DND-41 (cell line): ENCODE measurements at regions not wholly inside any gene's neighbourhood (a gene's known extent, or its start where the extent isn't known, plus 50 kb on each side); places are given as distances from the start of the nearest gene placed in this dataset.
"Not testable (repeated sequence)": the region's sequence is repeated elsewhere in the genome, so short reads cannot be mapped to it uniquely, and the experiment has no call there.

Experiments used
- ATAC-seq: fragments of 200-7000 bp; cut with Tn5 transposase; 3 replicates; pipeline ENCODE4 v1.9.1; 2021; ENCODE audit warnings: low read depth; ENCODE audit not compliant: insufficient read depth
- DNase-seq: peaks from one replicate; pipeline ENCODE4 v3.0.0-alpha.2; 2020
- H2AFZ ChIP-seq: 2 replicates; pipeline ENCODE4 v1.6.0; 2012; ENCODE audit warnings: low read depth, low read length
- H3K27ac ChIP-seq: 2 replicates; pipeline ENCODE4 v1.5.1; 2012; ENCODE audit warnings: low read length, inconsistent platforms
- H3K27me3 ChIP-seq: fragments of 200-600 bp; sonication (generic); 2 replicates; pipeline ENCODE4 v1.6.0; 2012; ENCODE audit warnings: low read length, mild to moderate bottlenecking, inconsistent platforms; ENCODE audit not compliant: insufficient read depth, poor library complexity
- H3K36me3 ChIP-seq: 2 replicates; pipeline ENCODE4 v1.5.1; 2012; ENCODE audit warnings: low read length, inconsistent platforms; ENCODE audit not compliant: insufficient read depth
- H3K4me1 ChIP-seq: 2 replicates; pipeline ENCODE4 v1.5.1; 2012; ENCODE audit warnings: mild to moderate bottlenecking, low read length; ENCODE audit not compliant: insufficient read depth
- H3K4me2 ChIP-seq: 2 replicates; pipeline ENCODE4 v1.6.0; 2012; ENCODE audit warnings: mild to moderate bottlenecking, moderate library complexity, low read length, inconsistent platforms; ENCODE audit not compliant: insufficient read depth
- H3K4me3 ChIP-seq, 2 experiments: fragments of 200-600 bp in 1 of 2; shearing (Covaris generic) in 1 of 2; 2 replicates each; pipeline ENCODE4 v1.5.1; 2012 to 2016; ENCODE audit warnings: inconsistent platforms in 2 of 2, low read length in 2 of 2, mild to moderate bottlenecking in 2 of 2, low read depth in 1 of 2, moderate library complexity in 1 of 2
- H3K79me2 ChIP-seq: 2 replicates; pipeline ENCODE4 v1.6.0; 2012; ENCODE audit warnings: low read length, inconsistent platforms; ENCODE audit not compliant: insufficient read depth
- H3K9ac ChIP-seq: 2 replicates; pipeline ENCODE4 v1.6.0; 2012; ENCODE audit warnings: low read depth, mild to moderate bottlenecking, inconsistent platforms, low read length, moderate library complexity
- H3K9me3 ChIP-seq: 2 replicates; pipeline ENCODE4 v1.5.1; 2012; ENCODE audit warnings: low read length, moderate library complexity, mild to moderate bottlenecking, inconsistent platforms; ENCODE audit not compliant: insufficient read depth, severe bottlenecking
- H4K20me1 ChIP-seq: 2 replicates; pipeline ENCODE4 v1.6.0; 2012; ENCODE audit warnings: low read length; ENCODE audit not compliant: insufficient read depth

- not testable (repeated sequence) for H3K4me2 ChIP-seq, H2AFZ ChIP-seq, ATAC-seq, H3K4me3 ChIP-seq, H3K9ac ChIP-seq, H3K27ac ChIP-seq, H3K36me3 ChIP-seq, H3K9me3 ChIP-seq, H3K27me3 ChIP-seq, H4K20me1 ChIP-seq, H3K4me1 ChIP-seq, H3K79me2 ChIP-seq
- peak; percentile 6 for DNase-seq
Observed at GRCh38 chr9:63703670-63704069, 1581.3 kb downstream of the FOXD4L5 start.

DNA sequence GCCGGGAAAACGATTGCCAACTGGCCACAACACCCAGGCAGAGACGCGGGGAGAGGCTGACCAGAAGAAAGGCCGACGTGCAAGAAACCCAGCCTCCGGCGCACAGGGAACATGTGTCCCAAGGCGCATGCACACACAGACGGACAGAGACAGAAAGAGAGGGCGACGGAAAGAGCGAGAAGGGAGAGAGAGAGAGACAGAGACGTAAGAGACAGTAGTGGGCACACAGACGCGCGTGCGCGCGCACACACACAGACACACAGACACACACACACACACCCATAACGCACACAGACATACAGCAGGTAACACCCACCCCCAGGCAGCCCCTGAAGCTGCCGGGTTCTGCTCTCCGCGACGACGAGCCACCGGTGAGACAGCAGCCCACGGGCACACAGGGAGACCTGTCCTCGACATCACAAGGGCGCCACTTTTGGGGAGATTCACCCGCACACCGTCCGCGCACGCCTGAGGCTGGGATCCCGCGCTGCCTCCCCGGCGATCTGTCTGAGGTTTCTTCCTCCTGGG, 1581.8 kb downstream of the FOXD4L5 start:
- H4K20me1 ChIP-seq, H3K36me3 ChIP-seq, H3K9ac ChIP-seq, H3K4me3 ChIP-seq, DNase-seq, H3K4me1 ChIP-seq, H3K79me2 ChIP-seq, H2AFZ ChIP-seq, H3K27ac ChIP-seq, H3K27me3 ChIP-seq, H3K9me3 ChIP-seq, H3K4me2 ChIP-seq, ATAC-seq: not testable (repeated sequence)
